GM23338 (cell line): ENCODE measurements at regions not wholly inside any gene's neighbourhood (a gene's known extent, or its start where the extent isn't known, plus 50 kb on each side); places are given as distances from the start of the nearest gene placed in this dataset.

Source experiments
- CREB1 ChIP-seq: fragments of 250-450 bp; sonication (Bioruptor Pico); IDR thresholded peaks from 2 replicates; pipeline ENCODE4 v1.5.0; 2020; ENCODE audit warnings: low read depth, mild to moderate bottlenecking, moderate library complexity
- CTCF ChIP-seq, 2 experiments: fragments of 200-600 bp in 1 of 2; sonication (generic) in 1 of 2; conservative IDR thresholded peaks; 2 replicates each; pipeline versions ENCODE4 v1.5.1 to v1.6.1; 2016 to 2017; ENCODE audit warnings: antibody characterized with exemption in 2 of 2, low read depth in 2 of 2, mild to moderate bottlenecking in 2 of 2, moderate library complexity in 1 of 2
- EZH2 ChIP-seq: fragments of 200-600 bp; sonication (generic); IDR thresholded peaks from one replicate; pipeline ENCODE4 v1.8.0; 2017; ENCODE audit warnings: antibody characterized with exemption, mild to moderate bottlenecking, low read depth; ENCODE audit not compliant: unreplicated experiment
- EZH2phosphoT487 ChIP-seq: fragments of 200-600 bp; sonication (generic); IDR thresholded peaks from one replicate; pipeline ENCODE4 v1.8.1; 2018; ENCODE audit warnings: antibody characterized with exemption; ENCODE audit not compliant: unreplicated experiment
- JUNB ChIP-seq: IDR thresholded peaks from one replicate; pipeline ENCODE4 v1.6.1; 2016; ENCODE audit warnings: antibody characterized with exemption; ENCODE audit not compliant: unreplicated experiment
- POLR2AphosphoS5 ChIP-seq: IDR thresholded peaks from 2 replicates; pipeline ENCODE4 v1.6.1; 2016; ENCODE audit warnings: antibody characterized with exemption, low read depth
- REST ChIP-seq: IDR thresholded peaks from one replicate; pipeline ENCODE4 v1.6.1; 2018; ENCODE audit warnings: antibody characterized with exemption; ENCODE audit not compliant: unreplicated experiment
- STAT1 ChIP-seq: IDR thresholded peaks from one replicate; pipeline ENCODE4 v1.6.1; 2016; ENCODE audit warnings: antibody characterized with exemption; ENCODE audit not compliant: unreplicated experiment
- ZNF114 ChIP-seq: fragments of 250-450 bp; sonication (Bioruptor Pico); IDR thresholded peaks from 2 replicates; pipeline ENCODE4 v1.5.0; 2020; ENCODE audit warnings: mild to moderate bottlenecking, moderate library complexity

- TF ChIP-seq CTCF (conservative IDR thresholded peaks at IDR 0.05; ENCODE audit: low read depth in 2 of 2) = no peak
- no peak for TF ChIP-seq JUNB
- no peak for TF ChIP-seq POLR2AphosphoS5
- no peak for TF ChIP-seq CREB1 (CRISPR knock-in tag)
- no peak for TF ChIP-seq EZH2
- TF ChIP-seq EZH2phosphoT487 = no peak
- TF ChIP-seq REST = no peak
- no peak for TF ChIP-seq ZNF114
- no peak for TF ChIP-seq STAT1
Observed at GRCh38 chr6:65799389-65799788, 92.4 kb upstream of the EYS start.
